ENCODE measurements at regions not wholly inside any gene's neighbourhood (a gene's known extent, or its start where the extent isn't known, plus 50 kb on each side); places are given as distances from the start of the nearest gene placed in this dataset.

DNA sequence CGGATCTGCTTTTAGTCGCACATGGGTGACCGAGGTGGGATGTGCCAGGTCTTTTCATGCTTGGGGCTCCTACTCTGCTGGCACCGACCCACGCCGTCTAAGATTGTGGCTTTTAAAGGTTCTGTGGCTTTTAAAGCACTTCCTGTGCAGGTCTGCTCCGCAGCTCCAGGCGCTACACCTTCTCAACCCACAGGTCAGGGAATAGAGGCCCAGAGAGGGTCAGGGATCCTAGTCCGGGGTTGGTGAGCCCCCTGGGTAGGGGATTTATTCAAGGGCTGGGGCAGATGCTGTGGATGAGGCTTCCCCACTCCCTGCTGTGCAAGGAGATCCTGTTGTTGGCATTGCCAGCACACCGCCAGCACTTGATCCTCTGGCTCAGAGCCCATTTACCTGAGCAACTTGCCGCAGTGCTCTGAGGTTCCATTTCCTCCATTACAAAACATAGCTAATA is 212.8 kb upstream of the RAB4A start:
- TF ChIP-seq POLR2A (IDR thresholded peaks at IDR 0.05), result no peak
- TF ChIP-seq, protein P1, sequence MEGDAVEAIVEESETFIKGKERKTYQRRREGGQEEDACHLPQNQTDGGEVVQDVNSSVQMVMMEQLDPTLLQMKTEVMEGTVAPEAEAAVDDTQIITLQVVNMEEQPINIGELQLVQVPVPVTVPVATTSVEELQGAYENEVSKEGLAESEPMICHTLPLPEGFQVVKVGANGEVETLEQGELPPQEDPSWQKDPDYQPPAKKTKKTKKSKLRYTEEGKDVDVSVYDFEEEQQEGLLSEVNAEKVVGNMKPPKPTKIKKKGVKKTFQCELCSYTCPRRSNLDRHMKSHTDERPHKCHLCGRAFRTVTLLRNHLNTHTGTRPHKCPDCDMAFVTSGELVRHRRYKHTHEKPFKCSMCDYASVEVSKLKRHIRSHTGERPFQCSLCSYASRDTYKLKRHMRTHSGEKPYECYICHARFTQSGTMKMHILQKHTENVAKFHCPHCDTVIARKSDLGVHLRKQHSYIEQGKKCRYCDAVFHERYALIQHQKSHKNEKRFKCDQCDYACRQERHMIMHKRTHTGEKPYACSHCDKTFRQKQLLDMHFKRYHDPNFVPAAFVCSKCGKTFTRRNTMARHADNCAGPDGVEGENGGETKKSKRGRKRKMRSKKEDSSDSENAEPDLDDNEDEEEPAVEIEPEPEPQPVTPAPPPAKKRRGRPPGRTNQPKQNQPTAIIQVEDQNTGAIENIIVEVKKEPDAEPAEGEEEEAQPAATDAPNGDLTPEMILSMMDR (IDR thresholded peaks at IDR 0.05), result no peak

Data from right lobe of liver (tissue), 4 donors.